CD4-positive, alpha-beta T cell treated with Interleukin-4 for 1 hour (primary cell): ENCODE measurements at regions not wholly inside any gene's neighbourhood (a gene's known extent, or its start where the extent isn't known, plus 50 kb on each side); places are given as distances from the start of the nearest gene placed in this dataset.

Source experiments
- DNase-seq, 2 donors: peaks; one replicate each; pipeline ENCODE4 v3.0.0-alpha.2; 2020 to 2022

GRCh38 chr5:175765858-175766257 lies 105.5 kb upstream of the CPLX2 start:
- no peak for DNase-seq

DNA sequence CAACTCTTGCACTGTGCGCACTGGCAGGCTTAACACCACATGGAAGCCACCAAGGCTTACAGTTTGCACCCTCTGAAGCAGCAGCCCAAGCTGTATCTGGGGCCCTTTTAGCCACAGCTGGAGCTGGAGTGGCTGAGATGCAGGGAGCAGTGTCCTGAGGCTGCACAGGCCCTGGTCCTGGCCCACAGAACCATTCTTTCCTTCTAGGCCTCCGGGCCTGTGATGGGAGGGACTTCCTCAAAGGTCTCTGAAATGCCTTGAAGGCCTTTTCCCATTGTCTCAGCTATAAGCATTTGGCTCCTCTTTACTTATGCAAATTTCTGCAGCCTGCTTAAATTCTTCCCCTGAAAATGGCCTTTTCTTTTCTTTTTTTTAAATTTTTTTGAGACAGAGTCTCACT lies 104.4 kb upstream of the CPLX2 start:
- no peak for DNase-seq

DNA sequence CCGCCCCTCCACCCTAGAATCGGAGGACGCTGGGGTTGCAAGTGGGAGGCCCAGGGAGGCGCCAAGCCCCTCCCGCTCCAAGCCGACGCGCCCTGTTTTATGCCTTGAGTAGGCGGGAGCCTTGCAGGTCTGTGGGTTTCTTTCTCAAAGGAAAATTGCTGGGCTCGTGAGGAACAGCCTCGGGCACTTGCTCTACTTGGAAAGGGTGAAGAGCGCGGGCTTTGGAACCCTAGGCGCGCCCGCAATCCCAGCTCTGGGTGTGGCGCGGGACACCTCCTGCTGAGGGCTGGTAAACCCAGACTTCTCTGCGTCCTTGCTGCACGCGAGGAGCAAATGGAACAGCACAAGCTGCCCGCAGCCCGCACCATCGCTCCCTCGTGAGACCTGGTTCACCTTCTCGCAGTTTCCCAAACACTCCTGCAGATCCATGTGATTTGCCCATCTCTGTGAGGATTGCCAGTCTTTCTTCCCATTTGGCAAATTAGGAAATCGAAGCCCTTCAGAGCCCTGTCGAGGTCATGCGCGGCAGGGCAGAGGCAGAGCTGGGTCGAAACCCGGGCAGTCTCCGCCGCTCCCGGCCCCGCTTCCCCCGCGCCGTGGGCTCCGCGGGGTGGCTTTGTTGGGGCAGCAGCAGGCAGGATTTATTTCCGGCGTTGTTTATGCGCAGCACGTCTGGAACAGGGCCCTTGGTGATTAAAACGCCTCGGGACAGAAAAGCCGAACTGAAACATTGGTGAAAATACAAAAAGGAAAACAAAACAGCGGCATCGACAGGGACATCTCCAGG lies 98.4 kb upstream of the CPLX2 start:
- DNase-seq, result no peak

GRCh38 chr5:175773534-175774070 lies 97.8 kb upstream of the CPLX2 start:
- no peak for DNase-seq

- no peak for DNase-seq
Measured at GRCh38 chr5:175775416-175775815, 96.0 kb upstream of the CPLX2 start.

DNA sequence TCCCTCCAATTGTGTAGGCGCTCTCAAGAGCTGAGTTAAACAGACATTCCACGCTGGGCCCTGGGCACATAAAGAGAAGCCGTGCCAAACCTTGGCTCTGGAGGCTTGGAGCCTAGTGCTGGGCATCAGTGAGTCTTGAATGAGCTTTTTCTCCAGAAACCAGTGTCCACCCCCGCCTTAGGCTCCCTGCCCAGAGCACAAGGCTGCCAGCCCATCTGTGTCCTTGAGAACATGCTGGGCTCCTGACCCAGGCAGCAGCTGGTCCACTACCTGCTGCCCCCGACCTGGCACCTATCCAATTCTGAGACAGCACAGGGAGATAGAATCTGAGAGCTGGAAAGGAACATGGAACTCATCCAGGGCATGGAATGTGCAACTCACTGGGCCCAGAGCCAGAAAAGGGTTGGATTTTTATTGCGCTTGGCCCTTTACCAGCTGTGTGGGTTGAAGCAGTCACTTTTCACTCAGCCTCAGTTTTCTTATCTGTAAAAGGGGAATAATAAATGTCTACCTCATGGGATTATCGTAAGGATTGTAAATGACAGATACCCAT lies 92.4 kb upstream of the CPLX2 start:
- no peak for DNase-seq

- DNase-seq, result no peak
Measured at GRCh38 chr5:175783739-175784138, 87.6 kb upstream of the CPLX2 start.

DNA sequence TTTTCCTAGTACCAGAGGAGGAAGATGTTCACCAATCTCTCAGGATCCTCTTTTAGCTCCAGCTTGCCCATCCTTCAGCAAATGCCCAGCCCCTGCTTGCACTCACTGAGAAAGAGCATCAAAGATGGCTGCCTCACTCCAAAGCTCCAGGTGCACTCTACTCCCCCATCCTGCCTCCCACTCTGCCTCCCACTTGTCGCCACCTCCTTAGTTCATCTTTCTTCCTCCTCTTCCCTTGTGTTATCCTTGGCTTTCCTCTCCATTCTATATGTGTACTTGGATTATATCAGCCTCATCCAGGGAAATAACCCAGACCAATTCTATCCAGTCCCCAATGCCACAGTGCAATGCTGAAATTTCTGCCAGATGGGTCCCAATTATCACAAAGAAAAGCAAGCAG lies 87.1 kb upstream of the CPLX2 start:
- DNase-seq, result no peak

GRCh38 chr5:175785681-175786080 lies 85.7 kb upstream of the CPLX2 start:
- no peak for DNase-seq

GRCh38 chr5:175788155-175788787 lies 83.1 kb upstream of the CPLX2 start:
- DNase-seq, result no peak

DNA sequence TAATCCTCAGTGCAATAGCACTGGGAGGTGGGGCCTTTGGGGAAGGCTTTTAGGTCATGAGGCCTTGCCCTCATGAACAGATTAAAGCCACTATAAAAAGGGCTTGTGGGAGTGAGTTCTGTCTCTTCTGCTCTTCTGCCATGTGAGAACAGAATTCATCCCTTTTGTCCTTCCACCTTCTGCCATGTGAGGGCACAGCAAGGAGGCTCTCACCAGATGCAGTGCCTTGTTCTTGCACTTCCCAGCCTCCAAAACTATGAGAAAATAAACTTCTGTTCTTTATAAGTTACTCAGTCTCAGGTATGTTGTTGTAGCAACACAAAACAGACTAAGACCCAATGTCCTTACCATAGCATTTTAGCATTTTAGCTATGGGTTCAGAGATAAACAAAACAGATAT lies 81.7 kb upstream of the CPLX2 start:
- no peak for DNase-seq

DNA sequence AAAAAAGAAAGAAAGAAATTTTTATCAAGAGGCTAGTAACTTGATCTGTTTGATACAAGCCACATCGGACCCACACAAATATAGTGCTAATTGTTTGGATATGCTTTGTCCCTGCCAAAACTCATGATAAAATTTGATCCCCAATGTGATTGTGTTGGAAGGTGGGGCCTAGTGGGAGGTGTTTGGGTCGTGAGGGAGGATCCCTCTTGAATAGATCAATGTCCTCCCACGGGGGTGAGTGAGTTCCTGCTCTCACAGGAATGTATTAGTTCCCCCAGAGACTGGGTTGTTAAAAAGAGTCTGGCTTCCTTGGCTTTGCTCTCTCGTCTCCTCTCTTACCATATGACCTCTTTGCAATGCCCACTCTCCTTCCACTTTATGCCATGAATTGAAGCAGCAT lies 80.6 kb upstream of the CPLX2 start:
- no peak for DNase-seq

GRCh38 chr5:175795959-175796358 lies 75.4 kb upstream of the CPLX2 start:
- DNase-seq, result no peak

GRCh38 chr5:175796536-175797499 lies 74.6 kb upstream of the CPLX2 start:
- DNase-seq, result peak; percentile 68 to 77

GRCh38 chr5:175797521-175798038 lies 73.8 kb upstream of the CPLX2 start:
- no peak for DNase-seq

GRCh38 chr5:175798626-175799025 lies 72.8 kb upstream of the CPLX2 start:
- no peak for DNase-seq

GRCh38 chr5:175800656-175801081 lies 70.7 kb upstream of the CPLX2 start:
- DNase-seq, result no peak

DNA sequence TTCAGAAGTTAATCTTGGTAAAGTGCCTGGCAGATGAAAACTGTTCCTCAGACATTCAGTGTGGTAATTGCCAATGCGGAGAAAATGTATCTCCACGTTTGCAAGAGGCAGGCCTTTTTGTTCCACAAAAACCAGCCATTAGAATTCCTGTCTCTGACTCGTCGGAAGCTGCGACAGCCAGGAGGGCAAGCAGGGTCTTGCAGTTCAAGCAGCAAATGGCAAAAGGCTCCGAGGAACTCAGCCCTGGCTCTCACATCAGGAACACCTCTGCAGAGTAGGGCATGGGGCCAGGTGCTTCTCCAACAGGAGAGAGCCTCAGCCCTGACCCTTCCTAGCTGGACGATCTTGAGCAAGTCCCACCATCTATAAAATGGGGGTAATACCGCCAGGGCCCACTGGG lies 69.0 kb upstream of the CPLX2 start:
- DNase-seq, result no peak

DNA sequence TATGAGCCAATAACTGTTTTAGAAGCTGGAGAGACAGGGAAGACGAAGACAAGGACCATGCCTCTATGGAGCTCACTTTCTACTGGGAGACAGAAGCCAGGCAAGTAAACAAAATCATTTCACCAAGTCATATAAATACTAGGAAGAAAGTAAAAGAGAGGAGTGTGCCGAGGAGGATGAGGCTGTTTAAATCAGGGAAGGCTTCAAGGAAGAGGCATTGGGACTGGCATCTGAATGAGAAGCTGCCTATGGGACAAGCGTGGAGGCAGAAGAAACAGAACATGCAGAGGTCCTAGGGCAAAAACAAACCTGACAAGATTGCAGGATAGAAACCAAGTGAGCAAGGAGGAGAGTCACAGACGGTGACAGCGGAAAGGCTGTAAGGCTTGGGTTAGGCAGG lies 68.1 kb upstream of the CPLX2 start:
- no peak for DNase-seq

DNA sequence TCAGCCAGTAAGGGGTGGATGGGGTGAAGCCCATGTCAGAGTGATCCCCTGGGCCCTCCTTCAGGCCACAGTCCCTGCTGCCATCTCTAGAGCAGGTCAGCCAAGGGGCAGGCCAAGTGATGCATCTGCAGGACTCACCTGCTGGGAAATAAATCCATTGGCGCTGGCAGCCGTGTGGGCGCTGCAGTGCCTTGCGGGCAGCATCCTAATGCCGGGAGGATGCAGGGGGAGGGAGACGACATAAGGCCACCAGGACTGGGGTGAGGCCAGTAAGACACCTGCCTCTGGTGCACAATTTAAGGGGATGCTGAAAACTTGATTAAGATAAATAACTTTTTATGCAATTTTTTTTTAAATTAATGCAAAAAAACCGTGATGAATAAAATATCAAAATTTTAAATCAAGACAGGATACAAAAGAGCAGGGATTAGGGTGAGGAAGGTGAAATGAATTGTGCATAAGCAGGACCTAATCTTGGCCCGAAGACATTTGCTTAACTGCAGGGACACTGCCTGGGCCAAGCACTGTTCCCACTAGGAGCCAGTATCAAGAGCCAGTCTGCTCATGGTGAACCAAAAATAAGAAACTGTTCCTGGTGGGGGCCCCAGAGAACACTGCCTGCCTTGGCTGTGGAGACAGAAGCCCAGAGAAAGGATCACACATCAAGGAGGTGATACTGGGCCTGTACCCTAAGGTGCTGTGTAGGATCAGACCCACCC lies 67.5 kb upstream of the CPLX2 start:
- DNase-seq, result no peak

DNA sequence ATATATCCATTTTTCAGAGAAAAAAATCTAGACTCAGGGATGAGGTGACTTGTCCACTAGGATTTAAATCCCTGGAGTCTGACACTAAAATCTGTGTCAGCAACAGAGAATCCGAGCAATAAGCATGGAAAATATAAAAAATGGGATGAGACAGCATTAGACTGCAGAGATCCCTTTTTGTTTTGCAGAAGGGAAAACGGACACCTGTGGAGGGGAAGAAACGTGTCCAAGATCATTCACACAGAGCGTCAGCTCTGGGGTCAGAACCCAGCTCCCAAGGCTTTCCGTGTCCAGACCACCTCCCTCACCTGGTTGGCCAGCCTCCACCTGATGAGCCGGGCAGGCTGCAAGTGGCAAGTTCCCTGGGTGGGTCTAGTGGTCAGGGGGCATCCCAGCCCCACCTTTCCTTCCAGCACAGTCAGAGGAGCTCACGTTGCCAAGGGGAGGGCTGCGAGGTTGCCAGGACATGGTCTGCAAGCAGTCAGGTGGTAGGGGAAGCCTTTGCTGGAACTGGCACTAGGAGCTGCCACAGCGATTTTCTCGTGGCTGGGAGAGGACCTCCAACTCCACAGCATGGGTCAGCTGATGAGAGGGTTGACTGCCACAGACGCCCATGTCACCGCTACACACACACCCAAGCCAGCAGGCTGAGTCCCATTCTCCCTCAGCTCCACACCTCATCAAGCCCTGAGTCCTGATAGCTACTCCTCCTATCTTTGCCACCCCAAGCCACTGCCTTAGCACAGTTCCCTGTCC lies 65.9 kb upstream of the CPLX2 start:
- DNase-seq, result no peak
